H1 (cell line): ENCODE measurements at regions not wholly inside any gene's neighbourhood (a gene's known extent, or its start where the extent isn't known, plus 50 kb on each side); places are given as distances from the start of the nearest gene placed in this dataset.

Experiments
- CTCF ChIA-PET: fragments of 300-600 bp; sonication (Branson Sonifier 250); formaldehyde crosslinking; loops from one replicate; lab custom pipeline; 2021; ENCODE audit not compliant: partially characterized antibody; lab: Charles Lee
- POLR2A ChIA-PET: fragments of 300-600 bp; sonication (Branson Sonifier 250); formaldehyde crosslinking; loops from one replicate; lab custom pipeline; 2021; ENCODE audit warnings: inconsistent platforms; ENCODE audit not compliant: partially characterized antibody; lab: Charles Lee
- DNase-seq, 2 experiments: peaks; one replicate each; pipeline versions ENCODE4 v3.0.0 to v3.0.0-alpha.2; 2010 to 2022; ENCODE audit warnings: low spot score in 2 of 2, low read depth in 1 of 2, mixed read lengths in 1 of 2
- FAIRE-seq: peaks from 2 replicates; lab custom pipeline; 2011; peaks lifted over from hg19 to GRCh38; lab: Jason Lieb, UNC
- H2AFZ ChIP-seq: 2 replicates; pipeline ENCODE4 v1.8.1; 2012; ENCODE audit warnings: low read length, inconsistent platforms
- H2AK5ac ChIP-seq: 2 replicates; pipeline ENCODE4 v1.6.1; 2013; ENCODE audit warnings: low read depth, low read length
- H2BK120ac ChIP-seq: replicated peaks from 2 replicates; pipeline ENCODE3; 2013; ENCODE audit warnings: low read depth, low read length, inconsistent platforms
- H2BK12ac ChIP-seq: 2 replicates; pipeline ENCODE4 v1.6.1; 2013; ENCODE audit warnings: low read depth, low read length
- H2BK15ac ChIP-seq: 2 replicates; pipeline ENCODE4 v1.6.1; 2013; ENCODE audit warnings: low read length
- H2BK20ac ChIP-seq: 2 replicates; pipeline ENCODE4 v1.6.1; 2013; ENCODE audit warnings: low read length
- H2BK5ac ChIP-seq: 2 replicates; pipeline ENCODE4 v1.6.1; 2013; ENCODE audit warnings: low read depth, low read length
- H3K14ac ChIP-seq: 2 replicates; pipeline ENCODE4 v1.6.1; 2013; ENCODE audit warnings: inconsistent platforms; ENCODE audit not compliant: insufficient read length
- H3K18ac ChIP-seq: 2 replicates; pipeline ENCODE4 v1.6.1; 2013; ENCODE audit warnings: low read length; ENCODE audit errors: extremely low read depth
- H3K23ac ChIP-seq: 2 replicates; pipeline ENCODE4 v1.6.1; 2013; ENCODE audit warnings: inconsistent platforms; ENCODE audit not compliant: insufficient read length
- H3K23me2 ChIP-seq: 2 replicates; pipeline ENCODE4 v1.6.1; 2013; ENCODE audit warnings: low read depth, low read length
- H3K27ac ChIP-seq: 2 replicates; pipeline ENCODE4 v1.6.1; 2011; ENCODE audit warnings: low read depth, low read length, inconsistent platforms
- H3K27me3 ChIP-seq, 4 experiments: replicated peaks in 1 of 4; 1 replicate in 1 of 4; 2 replicates in 3 of 4; pipeline versions ENCODE4 v1.6.1 to v1.8.1; 2011 to 2013; ENCODE audit warnings: low read length in 3 of 4, mild to moderate bottlenecking in 3 of 4, inconsistent platforms in 2 of 4, mixed read lengths in 2 of 4, moderate library complexity in 1 of 4; ENCODE audit not compliant: control insufficient read depth in 3 of 4, insufficient read depth in 3 of 4; ENCODE audit errors: extremely low read depth in 1 of 4
- H3K36me3 ChIP-seq, 4 experiments: 2 replicates each; pipeline versions ENCODE4 v1.6.1 to v1.8.1; 2011 to 2013; ENCODE audit warnings: mild to moderate bottlenecking in 4 of 4, low read length in 3 of 4, moderate library complexity in 2 of 4, control low read depth in 1 of 4, inconsistent platforms in 1 of 4; ENCODE audit not compliant: insufficient read depth in 4 of 4, control insufficient read depth in 2 of 4
- H3K4ac ChIP-seq: replicated peaks from 2 replicates; pipeline ENCODE3; 2013; ENCODE audit warnings: low read length, low read depth, mixed read lengths, inconsistent platforms; ENCODE audit not compliant: insufficient read length
- H3K4me1 ChIP-seq, 4 experiments: replicated peaks in 1 of 4; 1 replicate in 1 of 4; 2 replicates in 3 of 4; pipeline versions ENCODE4 v1.6.1 to v1.8.1; 2011 to 2013; ENCODE audit warnings: low read length in 3 of 4, inconsistent platforms in 2 of 4, mixed read lengths in 1 of 4; ENCODE audit not compliant: insufficient read depth in 4 of 4, control insufficient read depth in 3 of 4
- H3K4me2 ChIP-seq, 2 experiments: 2 replicates each; pipeline versions ENCODE4 v1.6.1 to v1.8.1; 2011 to 2013; ENCODE audit warnings: low read depth in 2 of 2, low read length in 2 of 2, control low read depth in 1 of 2, inconsistent platforms in 1 of 2, mild to moderate bottlenecking in 1 of 2; ENCODE audit not compliant: insufficient read depth in 1 of 2
- H3K4me3 ChIP-seq, 4 experiments: fragments of 200-600, 300-600 bp in 1 of 4; sonication (generic), shearing (Covaris generic), sonication (Bioruptor Twin) in 1 of 4; 2 replicates each; pipeline versions ENCODE4 v1.5.1 to v1.8.1; 2011 to 2016; ENCODE audit warnings: low read length in 4 of 4, low read depth in 3 of 4, control low read depth in 2 of 4, inconsistent platforms in 2 of 4, mild to moderate bottlenecking in 2 of 4, mixed read lengths in 1 of 4, moderate library complexity in 1 of 4; ENCODE audit not compliant: insufficient read depth in 2 of 4; ENCODE audit errors: extremely low read depth in 1 of 4
- H3K56ac ChIP-seq: replicated peaks from 2 replicates; pipeline ENCODE3; 2013; ENCODE audit warnings: low read depth, mild to moderate bottlenecking, mixed read lengths, low read length, inconsistent platforms; ENCODE audit not compliant: insufficient read length
- H3K79me1 ChIP-seq: 2 replicates; pipeline ENCODE4 v1.6.1; 2013; ENCODE audit warnings: low read depth, low read length, control low read depth
- H3K79me2 ChIP-seq, 2 experiments: 2 replicates each; pipeline versions ENCODE4 v1.6.1 to v1.8.1; 2012 to 2013; ENCODE audit warnings: low read length in 2 of 2, mild to moderate bottlenecking in 2 of 2, inconsistent platforms in 1 of 2; ENCODE audit not compliant: insufficient read depth in 2 of 2, control insufficient read depth in 1 of 2
- H3K9ac ChIP-seq, 4 experiments: replicated peaks in 1 of 4; 1 replicate in 1 of 4; 2 replicates in 3 of 4; pipeline versions ENCODE4 v1.6.1 to v1.8.1; 2011 to 2013; ENCODE audit warnings: low read depth in 3 of 4, low read length in 3 of 4, control low read depth in 2 of 4, mild to moderate bottlenecking in 2 of 4, moderate library complexity in 2 of 4, inconsistent platforms in 1 of 4; ENCODE audit errors: extremely low read depth in 1 of 4
- H3K9me3 ChIP-seq, 2 experiments: 2 replicates each; pipeline versions ENCODE4 v1.6.1 to v1.8.1; 2012 to 2013; ENCODE audit warnings: mild to moderate bottlenecking in 2 of 2, moderate library complexity in 2 of 2, control low read depth in 1 of 2, inconsistent platforms in 1 of 2, low read depth in 1 of 2, low read length in 1 of 2, mixed read lengths in 1 of 2; ENCODE audit not compliant: insufficient read depth in 2 of 2
- H4K20me1 ChIP-seq, 2 experiments: replicated peaks in 1 of 2; 2 replicates each; pipeline versions ENCODE3 to v1.8.1; 2011 to 2013; ENCODE audit warnings: inconsistent platforms in 2 of 2, low read length in 2 of 2, mild to moderate bottlenecking in 1 of 2; ENCODE audit not compliant: insufficient read depth in 2 of 2, control insufficient read depth in 1 of 2
- H4K5ac ChIP-seq: 2 replicates; pipeline ENCODE4 v1.6.1; 2013; ENCODE audit warnings: low read length, low read depth, mixed read lengths, inconsistent platforms; ENCODE audit not compliant: insufficient read length
- H4K8ac ChIP-seq: 2 replicates; pipeline ENCODE4 v1.8.0; 2013; ENCODE audit warnings: mild to moderate bottlenecking, moderate library complexity, low read length, inconsistent platforms; ENCODE audit not compliant: insufficient read depth; ENCODE audit errors: extremely low read depth
- H4K91ac ChIP-seq: replicated peaks from 2 replicates; pipeline ENCODE3; 2013; ENCODE audit warnings: low read length, mixed read lengths, inconsistent platforms; ENCODE audit not compliant: insufficient read length
- EZH2 ChIP-seq: fragments of 200-600 bp; sonication (generic); IDR thresholded peaks from 2 replicates; pipeline ENCODE4 v1.7.1; 2012; ENCODE audit warnings: low read depth, mild to moderate bottlenecking, moderate library complexity, low read length, inconsistent platforms; ENCODE audit not compliant: severe bottlenecking
- KDM5A ChIP-seq: fragments of 200-600 bp; IDR thresholded peaks from 2 replicates; pipeline ENCODE4 v1.7.1; 2012; ENCODE audit warnings: mild to moderate bottlenecking, low read length, inconsistent platforms, mixed read lengths
- SP2 ChIP-seq: IDR thresholded peaks from 2 replicates; pipeline ENCODE4 v1.6.1; 2012; ENCODE audit warnings: mild to moderate bottlenecking, low read length, inconsistent platforms
- SUZ12 ChIP-seq: fragments of 200-600 bp; sonication (generic); IDR thresholded peaks from 2 replicates; pipeline ENCODE4 v1.6.1; 2012; ENCODE audit warnings: mild to moderate bottlenecking, inconsistent platforms, low read length, moderate library complexity, mixed read lengths
- WGBS, 2 experiments: shearing (Covaris generic) in 1 of 2; methylation state at CpG; one replicate each; pipeline versions ENCODE4 v1.1.6 to v1.1.7; 2013 to 2015; ENCODE audit warnings: low lambda C conversion rate in 2 of 2, mixed read lengths in 2 of 2, inconsistent platforms in 1 of 2, low coverage in 1 of 2, missing lambda C conversion rate in 1 of 2; ENCODE audit not compliant: insufficient replicate concordance in 2 of 2, insufficient coverage in 1 of 2, insufficient read length in 1 of 2; ENCODE audit errors: extremely low coverage in 1 of 2, missing lambda C conversion rate in 1 of 2; 5-methylcytosine and 5-hydroxymethylcytosine counted together
- TF ChIP-seq, protein P1 (sequence below): IDR thresholded peaks from 2 replicates; pipeline ENCODE4 v1.6.1; 2012; ENCODE audit warnings: inconsistent platforms
- TF ChIP-seq, protein P2 (sequence below): IDR thresholded peaks from 2 replicates; pipeline ENCODE4 v1.6.1; 2011; ENCODE audit warnings: low read length, improper control_type of control experiment

DNA sequence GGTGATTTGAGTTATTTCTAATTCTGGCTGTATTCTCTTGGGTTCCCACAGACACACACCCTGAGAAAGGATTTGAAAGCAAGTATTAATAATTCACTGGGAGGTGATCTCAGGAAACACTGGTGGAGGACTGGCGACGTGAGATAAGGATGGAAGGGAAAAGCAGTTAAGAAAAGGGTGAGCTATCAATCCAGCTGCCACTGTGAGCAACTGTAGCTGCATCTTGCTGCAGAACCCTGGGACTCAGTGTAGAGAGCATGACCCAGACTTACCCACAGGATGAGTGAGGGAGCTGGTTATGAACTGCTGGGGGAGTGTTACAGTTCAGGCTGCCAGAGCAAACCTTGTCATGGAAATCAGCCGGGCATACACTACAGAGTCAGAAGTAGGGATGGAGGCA is 71.9 kb downstream of the RESF1 start:
- Histone ChIP-seq H4K20me1 (no peaks in the 10 kb centered on the region), H3K9me3 (no peaks in the 10 kb centered on the region), H2BK120ac (no peak overlapping the region), H3K18ac (no peak overlapping the region), H2AFZ (no peak overlapping the region), H4K5ac (no peak overlapping the region), H3K79me2 (no peaks in the 10 kb centered on the region), H2BK5ac (no peak overlapping the region), H2BK12ac (no peak overlapping the region), H2BK20ac (peak overlapping the region; percentile 17; the same call in 1 of the 2 replicates), H3K14ac (no peak overlapping the region), H3K23me2 (no peaks in the 10 kb centered on the region; the same call in 1 of the 2 replicates), H3K79me1 (no peaks in the 10 kb centered on the region), H2AK5ac (no peak overlapping the region), H3K4me3 (no peak overlapping the region), H3K36me3 (no peaks in the 10 kb centered on the region), H4K91ac (no peak overlapping the region), H2BK15ac (no peak overlapping the region), H3K4me1 (peaks cover 0 to 17% (median 5%) of the 10 kb centered on the region in 4 experiments; a peak in 4 of 7 replicates), H3K4me2 (no peak overlapping the region), H3K23ac (no peak overlapping the region), H3K56ac (no peak overlapping the region), H3K27me3 (no peaks in the 10 kb centered on the region), H4K8ac (no peak overlapping the region), H3K27ac (no peak overlapping the region), H3K9ac (no peak overlapping the region), H3K4ac (no peak overlapping the region)
- FAIRE-seq (no peak), DNase-seq (no peak)
- ChIA-PET CTCF (interaction anchor here (0.9 kb wide), 1 partner anchor 159 kb away, joined by 3 read pairs; no protein-coding TSS in a partner anchor), POLR2A (interaction anchor here (0.8 to 0.9 kb wide), 2 partner anchors 9 to 213 kb away, joined by 3 to 5 read pairs; no protein-coding TSS in a partner anchor)
- WGBS, 2 experiments, result 82% methylated on average over 3 of the region's 3 CpGs; no CpG with 5 or more reads in 1 of the 2 experiments
- TF ChIP-seq KDM5A, result no peak
- TF ChIP-seq, protein P1, sequence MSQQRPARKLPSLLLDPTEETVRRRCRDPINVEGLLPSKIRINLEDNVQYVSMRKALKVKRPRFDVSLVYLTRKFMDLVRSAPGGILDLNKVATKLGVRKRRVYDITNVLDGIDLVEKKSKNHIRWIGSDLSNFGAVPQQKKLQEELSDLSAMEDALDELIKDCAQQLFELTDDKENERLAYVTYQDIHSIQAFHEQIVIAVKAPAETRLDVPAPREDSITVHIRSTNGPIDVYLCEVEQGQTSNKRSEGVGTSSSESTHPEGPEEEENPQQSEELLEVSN, result no peak
- no peak for TF ChIP-seq SP2
- no peak for TF ChIP-seq EZH2
- no peak for TF ChIP-seq SUZ12
- TF ChIP-seq, protein P2, sequence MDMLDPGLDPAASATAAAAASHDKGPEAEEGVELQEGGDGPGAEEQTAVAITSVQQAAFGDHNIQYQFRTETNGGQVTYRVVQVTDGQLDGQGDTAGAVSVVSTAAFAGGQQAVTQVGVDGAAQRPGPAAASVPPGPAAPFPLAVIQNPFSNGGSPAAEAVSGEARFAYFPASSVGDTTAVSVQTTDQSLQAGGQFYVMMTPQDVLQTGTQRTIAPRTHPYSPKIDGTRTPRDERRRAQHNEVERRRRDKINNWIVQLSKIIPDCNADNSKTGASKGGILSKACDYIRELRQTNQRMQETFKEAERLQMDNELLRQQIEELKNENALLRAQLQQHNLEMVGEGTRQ, result no peak
